BLaER1 treated with 17β-estradiol and CSF1 and Interleukin-3, amounts not matched to agents 10 nM and 100 nM (cell line): ENCODE measurements at regions not wholly inside any gene's neighbourhood (a gene's known extent, or its start where the extent isn't known, plus 50 kb on each side); places are given as distances from the start of the nearest gene placed in this dataset.

Experiments used
- H3K27ac ChIP-seq, 11 experiments: shearing (Covaris generic); formaldehyde crosslinking; 2 replicates each; pipeline ENCODE4 v1.8.1; 2022
- H3K27me3 ChIP-seq, 11 experiments: shearing (Covaris generic); formaldehyde crosslinking; 2 replicates each; pipeline ENCODE4 v1.8.1; 2022
- H3K36me3 ChIP-seq, 11 experiments: shearing (Covaris generic); formaldehyde crosslinking; 2 replicates each; pipeline ENCODE4 v1.8.1; 2022
- H3K4me1 ChIP-seq, 10 experiments: shearing (Covaris generic); formaldehyde crosslinking; 2 replicates each; pipeline ENCODE4 v1.8.1; 2022
- H3K4me2 ChIP-seq, 11 experiments: shearing (Covaris generic); formaldehyde crosslinking; 2 replicates each; pipeline ENCODE4 v1.8.1; 2022
- H3K4me3 ChIP-seq, 10 experiments: shearing (Covaris generic); formaldehyde crosslinking; 2 replicates each; pipeline ENCODE4 v1.8.1; 2022
- H3K9ac ChIP-seq, 11 experiments: shearing (Covaris generic); formaldehyde crosslinking; 2 replicates each; pipeline ENCODE4 v1.8.1; 2022
- H3K9me3 ChIP-seq, 11 experiments: shearing (Covaris generic); formaldehyde crosslinking; replicated peaks in 1 of 11; 2 replicates each; pipeline ENCODE4 v1.8.1; 2022
- H4K20me1 ChIP-seq, 11 experiments: shearing (Covaris generic); formaldehyde crosslinking; 2 replicates each; pipeline ENCODE4 v1.8.1; 2022
- Cebpa-rat ChIP-seq, 11 experiments: shearing (Covaris generic); IDR thresholded peaks; 2 replicates each; pipeline ENCODE4 v1.8.1; 2022

DNA sequence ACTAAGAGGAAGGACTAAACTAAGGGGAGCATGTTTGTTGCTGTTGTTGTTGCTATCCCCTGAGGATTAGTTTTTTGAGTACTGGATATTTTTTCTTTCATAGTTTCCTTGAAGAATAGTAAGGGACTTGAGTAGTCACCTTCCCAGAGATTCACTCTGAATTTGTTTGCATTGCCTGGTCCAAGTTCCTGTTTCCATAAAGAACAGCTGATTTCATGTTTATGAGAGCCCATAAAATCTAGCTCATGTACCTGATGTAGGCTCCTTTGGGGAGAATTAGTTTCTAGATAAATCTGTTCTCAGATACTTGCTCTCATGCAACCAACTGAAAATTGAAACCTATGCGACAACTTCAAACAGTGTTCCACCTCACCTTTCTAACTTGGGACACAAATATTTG is 464.4 kb upstream of the MBL2 start:
- Histone ChIP-seq H3K9ac (no peak overlapping the region), H3K4me2 (no peak overlapping the region), H3K27me3 (no peaks in the 10 kb centered on the region), H3K36me3 (no peaks in the 10 kb centered on the region), H3K4me3 (no peak overlapping the region), H3K9me3 (no peaks in the 10 kb centered on the region), H3K4me1 (no peaks in the 10 kb centered on the region), H3K27ac (no peak overlapping the region), H4K20me1 (no peaks in the 10 kb centered on the region)
- no peak for TF ChIP-seq Cebpa-rat (IDR thresholded peaks at IDR 0.05)

DNA sequence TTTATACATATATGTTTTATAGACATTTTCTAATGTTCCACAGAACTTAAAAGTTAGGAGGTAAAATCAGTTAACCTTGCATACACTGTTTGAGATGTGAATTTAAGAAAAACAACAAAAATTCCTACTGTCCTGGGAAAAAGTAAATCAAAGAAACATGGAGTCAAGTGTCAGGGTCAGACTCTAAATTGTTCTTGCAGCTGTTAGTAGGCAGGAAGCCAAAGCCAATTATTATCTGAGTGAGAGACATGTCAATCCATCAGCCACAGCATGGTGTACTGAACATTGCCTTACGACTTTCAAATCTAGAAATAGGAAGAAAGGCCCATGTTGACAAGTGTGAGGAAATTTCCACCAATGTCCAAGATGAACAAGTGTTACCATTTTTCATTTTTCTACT is 461.2 kb upstream of the MBL2 start:
- Histone ChIP-seq H3K4me2 (no peak overlapping the region), H3K9me3 (no peaks in the 10 kb centered on the region), H3K4me1 (no peaks in the 10 kb centered on the region), H3K9ac (no peak overlapping the region), H3K36me3 (no peaks in the 10 kb centered on the region), H3K27me3 (no peaks in the 10 kb centered on the region), H3K27ac (no peak overlapping the region), H3K4me3 (no peak overlapping the region), H4K20me1 (no peaks in the 10 kb centered on the region)
- TF ChIP-seq Cebpa-rat (IDR thresholded peaks at IDR 0.05), result no peak

- H3K4me2 ChIP-seq, result no peak overlapping the region
- H3K4me3 ChIP-seq, result no peak overlapping the region
- H3K9me3 ChIP-seq, result no peaks in the 10 kb centered on the region
- H3K9ac ChIP-seq, result no peak overlapping the region
- no peaks in the 10 kb centered on the region for H3K27me3 ChIP-seq
- no peaks in the 10 kb centered on the region for H3K4me1 ChIP-seq
- no peaks in the 10 kb centered on the region for H3K36me3 ChIP-seq
- TF ChIP-seq Cebpa-rat (IDR thresholded peaks at IDR 0.05), result no peak
- no peaks in the 10 kb centered on the region for H4K20me1 ChIP-seq
- H3K27ac ChIP-seq, result no peak overlapping the region
Observed at GRCh38 chr10:53230651-53231050, 458.1 kb upstream of the MBL2 start.

DNA sequence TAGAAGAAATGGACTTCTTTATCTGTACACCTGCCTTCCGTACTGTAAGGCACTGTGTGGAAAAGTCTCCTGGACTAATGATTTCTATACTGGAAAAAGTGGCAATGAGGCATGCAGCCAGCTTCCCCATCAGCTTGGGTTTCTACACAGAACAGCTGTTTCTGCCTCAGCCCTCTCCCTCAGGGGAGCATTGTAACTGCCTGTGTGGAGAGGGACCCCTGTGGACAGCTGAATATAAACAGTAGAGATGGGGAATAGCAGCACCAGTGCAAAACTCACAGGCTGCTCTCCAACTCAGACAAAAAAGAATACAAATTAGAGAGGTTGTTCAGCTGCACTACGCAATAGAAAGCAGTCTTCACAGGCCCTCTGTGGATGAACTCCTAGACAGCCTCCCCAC is 451.3 kb upstream of the MBL2 start:
- no peak overlapping the region for H3K4me2 ChIP-seq
- no peak overlapping the region for H3K9ac ChIP-seq
- no peak for TF ChIP-seq Cebpa-rat (IDR thresholded peaks at IDR 0.05)

DNA sequence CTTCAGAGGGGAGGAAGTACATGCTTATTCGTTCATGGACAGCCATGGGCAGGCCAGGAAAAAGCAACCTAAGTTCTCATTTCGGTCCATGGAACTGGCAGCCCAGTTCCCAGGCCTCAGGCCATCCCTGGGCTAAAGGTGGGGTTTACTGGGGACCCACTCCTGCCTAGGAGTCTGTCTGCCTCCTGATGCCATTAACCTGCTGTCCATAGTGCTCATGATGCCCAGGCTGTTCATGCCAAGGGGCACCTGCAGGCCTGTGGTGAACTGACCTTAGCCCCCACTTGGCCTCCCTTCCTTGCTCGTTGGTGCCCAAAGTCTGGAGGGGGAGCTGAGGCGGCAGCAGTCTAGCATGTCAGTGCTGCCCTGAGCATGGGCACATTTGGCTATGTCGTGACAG is 450.2 kb upstream of the MBL2 start:
- Histone ChIP-seq H3K27ac (no peak overlapping the region), H3K36me3 (no peaks in the 10 kb centered on the region), H3K4me3 (no peak overlapping the region), H4K20me1 (no peaks in the 10 kb centered on the region), H3K4me1 (peaks cover 0 to 6% (median 0%) of the 10 kb centered on the region in 10 experiments; a peak in 1 of 20 replicates), H3K9me3 (peaks cover 14 to 19% (median 18%) of the 10 kb centered on the region in 11 experiments), H3K9ac (no peak overlapping the region), H3K4me2 (no peak overlapping the region), H3K27me3 (no peaks in the 10 kb centered on the region)
- TF ChIP-seq Cebpa-rat (IDR thresholded peaks at IDR 0.05), result no peak

More for the DNA sequence above, 451.3 kb upstream of the MBL2 start:
- peaks cover 14 to 19% (median 18%) of the 10 kb centered on the region in 11 experiments for H3K9me3 ChIP-seq
- H4K20me1 ChIP-seq, result no peaks in the 10 kb centered on the region
- no peaks in the 10 kb centered on the region for H3K27me3 ChIP-seq
- H3K36me3 ChIP-seq, result no peaks in the 10 kb centered on the region
- no peak overlapping the region for H3K4me3 ChIP-seq
- peaks cover 0 to 6% (median 0%) of the 10 kb centered on the region in 10 experiments; a peak in 1 of 20 replicates for H3K4me1 ChIP-seq
- H3K27ac ChIP-seq, result no peak overlapping the region

DNA sequence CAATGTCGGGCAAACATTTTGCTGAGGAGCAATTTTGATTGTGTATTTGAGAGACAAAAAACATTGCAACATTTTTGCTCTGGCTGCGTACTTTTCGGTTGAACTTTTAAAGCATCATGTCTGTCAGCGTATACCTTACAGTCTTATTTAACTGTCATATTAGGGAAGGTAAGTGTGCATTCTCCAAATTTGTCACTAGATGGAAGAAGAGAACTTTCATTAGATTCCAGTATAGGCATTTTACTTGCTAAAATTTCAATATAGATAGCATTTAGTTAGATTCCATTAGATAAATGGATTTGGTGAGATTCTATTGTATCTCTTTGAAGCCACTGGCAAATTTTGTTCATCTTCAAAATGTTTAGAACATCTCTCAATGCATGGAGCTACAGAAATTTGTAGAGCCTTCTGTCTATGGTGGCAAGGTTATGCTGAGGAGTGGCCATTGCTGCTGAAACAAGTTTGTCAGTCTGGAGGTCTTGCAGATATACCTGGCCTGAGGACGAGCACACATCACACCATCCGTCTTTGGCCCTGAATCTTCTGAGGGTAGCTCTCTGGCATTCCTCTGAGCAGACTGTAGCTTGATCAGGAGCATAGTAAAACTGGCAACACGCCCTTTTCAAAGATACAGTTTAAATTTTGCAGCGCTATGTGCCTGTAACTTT is 437.5 kb upstream of the MBL2 start:
- no peaks in the 10 kb centered on the region for H4K20me1 ChIP-seq
- H3K9ac ChIP-seq, result no peak overlapping the region
- H3K36me3 ChIP-seq, result no peaks in the 10 kb centered on the region
- H3K4me1 ChIP-seq, result no peaks in the 10 kb centered on the region
- no peaks in the 10 kb centered on the region for H3K9me3 ChIP-seq
- H3K27me3 ChIP-seq, result no peaks in the 10 kb centered on the region
- no peak overlapping the region for H3K4me3 ChIP-seq
- no peak for TF ChIP-seq Cebpa-rat (IDR thresholded peaks at IDR 0.05)
- H3K4me2 ChIP-seq, result no peak overlapping the region
- H3K27ac ChIP-seq, result no peak overlapping the region

- no peak for TF ChIP-seq Cebpa-rat (IDR thresholded peaks at IDR 0.05)
- Histone ChIP-seq H3K9ac (no peak overlapping the region), H3K9me3 (peaks cover 0 to 22% (median 9%) of the 10 kb centered on the region in 11 experiments; a peak in 15 of 22 replicates), H3K27me3 (no peaks in the 10 kb centered on the region), H3K4me2 (no peak overlapping the region), H3K4me1 (no peaks in the 10 kb centered on the region), H3K4me3 (no peak overlapping the region), H3K27ac (no peak overlapping the region), H3K36me3 (no peaks in the 10 kb centered on the region), H4K20me1 (no peaks in the 10 kb centered on the region)
Observed at GRCh38 chr10:53183733-53184132, 411.1 kb upstream of the MBL2 start.

DNA sequence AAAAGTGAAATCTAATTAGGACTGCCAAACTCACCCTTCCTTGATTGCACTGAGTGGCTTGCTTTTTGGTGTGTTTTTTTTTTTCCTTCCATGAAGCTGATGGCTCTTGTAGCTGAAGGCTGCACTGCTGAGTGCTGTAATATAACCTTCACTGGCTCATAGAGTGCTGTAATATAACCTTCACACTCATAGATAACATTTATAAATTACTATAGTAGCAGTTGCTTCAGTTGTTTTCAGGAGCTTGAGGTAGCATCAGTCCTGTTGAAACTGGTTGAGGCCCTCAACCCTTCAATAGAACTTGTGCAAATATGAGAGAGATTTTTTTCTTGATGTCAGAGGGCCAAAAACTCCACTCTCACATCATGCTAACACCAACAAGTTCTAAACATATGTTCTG is 404.9 kb upstream of the MBL2 start:
- Histone ChIP-seq H4K20me1 (no peaks in the 10 kb centered on the region), H3K4me3 (no peak overlapping the region), H3K36me3 (no peaks in the 10 kb centered on the region), H3K9ac (no peak overlapping the region), H3K27ac (no peak overlapping the region), H3K4me2 (no peak overlapping the region), H3K4me1 (no peaks in the 10 kb centered on the region), H3K27me3 (no peaks in the 10 kb centered on the region), H3K9me3 (no peaks in the 10 kb centered on the region)
- TF ChIP-seq Cebpa-rat (IDR thresholded peaks at IDR 0.05), result no peak

- Histone ChIP-seq H3K27ac (no peak overlapping the region), H3K27me3 (no peaks in the 10 kb centered on the region), H3K36me3 (no peaks in the 10 kb centered on the region), H3K4me2 (no peak overlapping the region), H3K4me3 (no peak overlapping the region), H3K9ac (no peak overlapping the region), H4K20me1 (no peaks in the 10 kb centered on the region), H3K4me1 (no peaks in the 10 kb centered on the region), H3K9me3 (no peaks in the 10 kb centered on the region)
- TF ChIP-seq Cebpa-rat (IDR thresholded peaks at IDR 0.05), result no peak
Observed at GRCh38 chr10:53166325-53166724, 393.7 kb upstream of the MBL2 start.

DNA sequence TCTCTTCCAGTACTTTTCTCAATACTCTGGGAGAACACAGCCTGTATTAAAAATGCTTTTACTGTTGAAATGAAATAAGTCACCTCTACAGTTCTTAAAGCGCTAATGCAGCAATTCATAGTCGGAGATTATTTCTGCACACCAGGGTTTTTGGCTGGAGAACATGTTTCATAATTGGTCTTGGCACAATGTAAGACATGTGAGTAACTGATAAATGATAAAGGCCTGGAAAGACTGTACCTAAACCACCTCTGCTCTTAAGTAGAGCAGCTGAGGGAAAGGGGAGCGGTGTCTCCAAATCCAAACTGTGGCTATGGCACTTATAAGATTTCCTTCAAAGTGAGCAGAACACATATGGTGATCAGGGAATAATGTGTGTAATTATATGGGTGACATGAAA is 390.3 kb upstream of the MBL2 start:
- Histone ChIP-seq H3K4me3 (no peak overlapping the region), H3K36me3 (no peaks in the 10 kb centered on the region), H3K9ac (no peak overlapping the region), H4K20me1 (no peaks in the 10 kb centered on the region), H3K27me3 (no peaks in the 10 kb centered on the region), H3K27ac (no peak overlapping the region), H3K9me3 (no peaks in the 10 kb centered on the region), H3K4me1 (no peaks in the 10 kb centered on the region), H3K4me2 (no peak overlapping the region)
- no peak for TF ChIP-seq Cebpa-rat (IDR thresholded peaks at IDR 0.05)
